HG03520 (cell line): ENCODE measurements at regions not wholly inside any gene's neighbourhood (a gene's known extent, or its start where the extent isn't known, plus 50 kb on each side); places are given as distances from the start of the nearest gene placed in this dataset.

Experiments used
- ATAC-seq: cut with Tn5 transposase; IDR thresholded peaks from one replicate; pipeline ENCODE4 v1.9.1; 2021; ENCODE audit warnings: mild to moderate bottlenecking, moderate library complexity; ENCODE audit not compliant: unreplicated experiment

DNA sequence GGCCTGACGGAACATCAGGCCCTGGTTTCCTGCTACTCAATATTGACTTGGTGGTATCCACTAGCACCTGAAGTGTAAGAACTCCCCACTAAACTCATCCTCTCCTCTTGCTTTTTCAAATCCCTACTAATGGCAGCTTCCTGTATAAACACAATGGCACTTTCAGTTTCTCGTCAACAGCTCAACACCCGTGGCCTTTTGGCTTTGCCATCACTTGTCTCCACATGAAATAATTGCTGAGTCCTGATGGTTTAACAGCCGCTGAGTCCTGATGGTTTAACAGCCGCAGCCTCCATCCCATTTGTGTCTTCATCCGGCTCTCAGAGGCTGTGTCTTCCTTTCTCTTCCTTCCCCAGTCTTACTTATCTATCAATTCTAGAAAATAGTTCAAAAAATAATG is 261.4 kb upstream of the PITRM1 start:
- no peak for ATAC-seq

DNA sequence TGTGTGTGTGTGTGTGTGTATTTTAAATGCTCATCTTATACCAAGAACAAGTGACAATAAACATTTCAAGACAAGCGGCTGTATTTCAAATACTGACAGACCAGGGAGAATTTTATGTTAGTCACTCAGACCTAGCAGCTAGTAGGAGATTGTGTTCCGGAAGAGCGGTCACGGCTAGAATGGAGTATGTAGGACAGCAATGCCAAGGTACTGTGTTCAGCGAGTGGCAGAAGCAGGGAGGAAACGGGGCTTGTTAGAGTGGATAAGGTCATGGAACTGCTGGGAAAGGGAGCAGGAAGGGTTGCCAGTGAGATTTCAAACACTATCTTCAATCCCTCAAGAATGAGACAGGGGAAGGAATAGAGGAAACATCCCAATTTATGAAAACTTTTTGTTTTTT is 260.5 kb upstream of the PITRM1 start:
- ATAC-seq: no peak

DNA sequence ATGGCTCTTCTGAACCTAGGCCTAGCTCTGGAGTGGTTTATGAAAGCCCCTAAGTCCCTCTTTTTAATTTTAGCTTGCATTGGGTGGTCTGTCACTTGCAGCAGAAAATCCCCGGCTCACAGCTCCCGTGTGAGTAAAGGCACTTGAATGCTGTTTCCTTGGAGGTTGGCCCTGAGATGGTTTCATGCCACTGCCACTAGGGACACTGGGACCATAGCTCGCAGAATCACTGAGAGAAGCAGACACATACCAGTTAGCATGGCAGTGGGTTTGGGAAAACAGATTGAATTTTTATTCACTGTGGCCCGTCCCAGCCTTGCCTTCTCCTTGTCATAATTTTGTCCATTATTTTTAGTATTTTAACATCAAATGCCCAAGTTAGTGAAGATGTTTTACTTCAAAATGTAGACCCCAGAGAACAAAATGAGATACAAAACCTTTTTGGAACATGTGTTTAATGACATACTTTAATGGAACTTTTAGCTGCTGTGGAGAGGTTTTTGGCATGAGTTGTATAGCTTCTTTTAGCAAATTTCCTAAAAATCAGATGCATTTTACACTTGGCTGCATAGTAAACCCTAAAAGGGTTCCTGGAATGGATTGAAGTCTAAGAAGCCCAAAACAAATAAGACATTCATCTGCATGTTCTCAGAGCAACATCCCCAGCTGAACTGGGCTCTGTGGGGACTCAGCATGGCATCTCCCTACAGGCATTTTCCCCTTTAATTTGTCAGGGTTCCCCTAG is 259.7 kb upstream of the PITRM1 start:
- ATAC-seq: no peak

DNA sequence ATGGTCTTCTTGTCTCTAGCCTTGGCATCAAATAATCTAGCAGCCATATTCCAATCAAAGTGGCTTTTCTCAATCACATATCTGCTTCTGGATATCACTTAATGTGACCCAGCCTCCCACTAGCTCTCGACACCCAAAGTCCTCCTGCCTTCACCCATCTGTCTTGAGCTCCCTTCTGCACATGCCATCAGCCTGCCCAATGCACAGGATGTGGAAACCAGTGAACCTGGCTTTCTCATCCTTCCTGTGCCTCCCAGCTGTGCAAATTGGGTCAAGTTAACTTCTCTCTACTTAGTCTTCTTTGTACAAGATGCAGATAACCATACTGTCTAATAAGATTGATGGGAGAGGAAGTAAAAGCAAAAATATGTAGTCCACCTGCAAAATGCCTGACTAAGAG is 257.9 kb upstream of the PITRM1 start:
- ATAC-seq: no peak

DNA sequence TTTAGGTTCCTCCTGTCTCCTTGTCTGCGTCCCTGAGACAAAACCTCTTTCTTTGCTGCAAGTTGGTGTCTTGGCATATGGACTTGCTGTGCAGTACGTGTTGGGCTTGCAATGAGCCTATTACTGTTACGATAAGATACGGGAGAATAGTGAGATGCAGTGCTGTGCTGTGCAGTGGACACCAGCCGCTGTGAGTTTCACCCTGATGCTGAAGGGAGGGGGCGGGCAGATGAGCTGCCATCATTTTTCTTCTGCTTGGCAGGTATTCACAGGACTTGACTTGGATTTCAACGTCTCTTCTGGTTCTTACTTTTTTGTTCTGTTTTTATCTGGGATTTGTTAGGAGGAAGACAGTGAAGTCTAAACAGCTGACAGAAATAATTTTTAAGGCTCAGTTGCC is 257.1 kb upstream of the PITRM1 start:
- ATAC-seq: no peak

DNA sequence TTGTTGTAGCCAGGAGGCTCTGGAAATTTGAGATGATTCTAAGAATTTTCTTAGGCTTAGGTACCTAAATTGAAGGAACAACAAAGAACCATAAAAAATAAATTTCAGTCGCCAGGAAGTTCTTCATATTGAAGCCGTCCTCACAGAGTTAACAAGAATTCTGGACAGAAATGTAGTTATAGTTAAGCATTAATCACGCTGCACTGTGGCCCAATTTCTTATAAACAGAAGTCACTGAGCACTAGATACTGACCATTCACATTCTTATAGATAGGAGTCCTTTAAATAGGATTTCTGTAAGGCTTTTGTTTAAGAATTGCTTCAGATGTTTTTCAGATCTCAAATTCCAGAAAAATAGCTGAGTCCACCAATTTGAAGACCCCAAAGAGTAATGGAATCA is 256.2 kb upstream of the PITRM1 start:
- no peak for ATAC-seq

DNA sequence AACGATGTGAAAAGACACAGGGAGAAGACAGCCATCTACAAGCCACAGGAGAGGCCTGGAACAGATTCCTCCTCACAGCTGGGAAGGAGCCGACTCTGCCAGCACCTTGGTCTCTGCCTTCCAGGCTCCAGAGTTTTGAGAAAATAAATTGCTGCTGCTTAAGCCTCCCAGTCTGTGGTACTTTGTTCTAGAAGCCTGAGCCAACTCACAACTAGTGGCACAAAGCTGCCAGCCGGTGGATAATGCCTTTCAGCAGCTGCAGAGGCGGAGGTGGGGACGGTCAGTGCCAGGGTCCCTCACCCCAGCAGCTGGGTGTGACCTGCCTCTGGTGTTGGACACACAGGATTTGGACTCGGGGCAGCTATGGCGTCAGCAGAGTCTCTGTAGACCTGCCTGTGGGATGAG is 255.4 kb upstream of the PITRM1 start:
- ATAC-seq: no peak

DNA sequence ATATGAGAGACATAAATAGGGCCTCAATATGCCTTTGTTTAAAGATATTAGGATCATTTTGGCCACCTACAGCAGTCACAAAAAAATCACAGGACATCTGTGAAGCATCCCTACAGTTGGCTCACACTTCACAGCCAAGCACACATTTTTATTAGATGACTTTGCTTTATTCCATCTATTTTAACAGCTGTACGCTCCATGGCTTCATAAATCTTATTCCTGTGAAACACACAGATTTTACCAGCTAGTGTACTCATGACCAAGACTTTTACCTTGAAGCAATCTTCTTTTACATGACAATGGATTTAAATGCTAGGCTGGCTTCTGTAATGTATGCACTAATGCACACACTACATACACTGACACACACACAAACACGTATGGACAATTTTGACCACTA is 254.8 kb upstream of the PITRM1 start:
- ATAC-seq: no peak

DNA sequence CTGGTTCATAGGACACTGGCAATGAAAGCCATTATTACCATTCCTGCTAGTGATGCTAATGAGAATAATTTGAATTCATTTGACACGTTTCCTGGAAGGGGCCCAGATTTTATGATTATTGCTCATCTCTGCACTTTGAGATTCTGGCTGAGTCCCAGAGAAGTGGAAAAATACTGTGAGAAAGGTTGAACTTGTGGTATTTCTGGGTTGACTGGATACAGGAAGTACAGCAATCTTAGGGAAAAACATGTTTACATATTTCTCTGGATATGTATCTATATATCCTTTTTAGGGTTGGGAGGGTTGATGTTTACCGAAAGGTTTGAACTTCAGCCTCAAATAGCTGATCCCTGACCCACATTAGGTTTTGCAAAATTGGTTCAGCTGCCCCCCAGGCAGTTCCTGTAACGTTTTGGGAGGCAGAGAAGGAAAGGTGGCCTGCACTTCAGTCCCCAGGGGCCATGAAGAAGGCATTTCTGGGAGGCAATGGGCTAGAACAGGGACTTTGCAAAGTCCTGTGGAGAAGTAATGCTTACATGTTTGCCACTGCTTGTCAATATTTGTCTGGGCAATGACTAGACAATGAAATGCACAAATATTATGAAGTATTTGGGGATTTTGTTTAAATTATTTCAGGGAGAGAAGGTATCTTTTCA is 253.7 kb upstream of the PITRM1 start:
- ATAC-seq: no peak

DNA sequence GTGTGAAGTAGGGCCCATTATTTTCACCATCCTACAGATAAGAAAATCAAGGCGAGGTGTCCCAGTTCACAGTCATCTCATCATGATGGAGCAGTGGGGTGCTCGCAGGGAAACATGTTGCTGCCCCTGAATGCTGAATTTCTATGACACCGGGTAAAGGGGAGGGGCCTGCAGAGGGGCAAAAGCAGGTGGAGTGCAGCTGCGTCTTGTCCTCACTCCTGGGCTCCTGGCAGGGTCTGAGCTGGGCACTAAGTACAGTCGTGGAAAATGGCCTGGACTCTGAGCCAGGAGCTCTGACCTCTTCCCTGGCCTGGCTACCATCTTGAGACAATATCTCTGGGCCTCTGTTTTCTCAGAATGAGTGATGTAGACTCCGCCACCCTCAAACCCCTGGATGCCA is 253.1 kb upstream of the PITRM1 start:
- ATAC-seq: no peak

DNA sequence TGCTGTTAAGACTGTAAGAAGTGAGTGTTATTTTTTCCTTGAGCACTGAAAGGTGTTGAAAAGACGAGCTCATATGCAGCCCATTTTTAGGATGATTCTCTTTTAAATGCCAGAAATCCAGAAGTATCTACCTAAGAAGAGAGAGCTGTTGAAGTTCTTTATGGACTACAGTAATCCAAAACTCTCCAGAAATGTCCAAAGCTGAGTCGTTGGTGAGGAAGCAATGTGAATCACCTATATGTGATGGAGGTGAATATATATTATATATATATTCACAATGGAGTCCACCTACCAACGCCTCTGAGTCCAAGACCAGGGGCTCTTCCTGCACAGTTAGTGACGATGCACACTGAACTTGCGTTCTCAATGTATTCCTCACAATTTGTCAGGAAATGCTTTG is 252.7 kb upstream of the PITRM1 start:
- no peak for ATAC-seq

DNA sequence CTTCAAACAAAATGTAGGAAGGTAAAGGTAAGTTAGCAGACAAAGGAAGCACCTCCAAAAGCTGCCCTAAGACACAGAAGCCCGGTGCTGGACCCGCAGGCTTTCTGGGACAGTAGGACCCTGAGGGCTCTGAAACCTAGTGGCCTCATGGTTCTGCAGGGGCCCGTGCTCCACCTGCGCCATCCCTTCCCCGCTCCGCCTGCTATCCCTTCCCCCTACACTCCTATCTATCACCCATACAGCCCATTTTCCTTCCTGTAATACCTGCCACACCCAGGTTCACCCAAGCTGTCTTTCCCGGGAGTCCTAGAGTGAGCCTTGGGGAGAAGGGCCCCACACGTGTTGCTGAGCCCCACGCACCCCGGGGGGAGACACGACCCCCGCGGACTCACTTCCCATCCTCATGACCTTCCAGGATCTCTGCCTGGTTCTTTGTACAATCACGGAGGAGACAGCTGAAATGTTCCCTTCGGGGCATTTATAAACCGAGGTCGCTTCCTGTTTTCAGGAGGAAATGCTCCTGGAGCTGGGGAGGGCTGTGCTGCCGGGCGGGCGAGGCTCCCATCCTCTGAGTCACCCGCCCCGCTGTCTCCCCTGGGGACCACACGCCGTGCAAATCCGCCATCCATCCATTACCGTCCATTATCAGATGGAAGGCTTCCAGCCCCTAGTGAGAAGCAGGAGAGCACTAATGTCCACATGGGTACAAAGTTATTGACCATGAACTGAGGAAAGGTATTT is 251.7 kb upstream of the PITRM1 start:
- no peak for ATAC-seq

DNA sequence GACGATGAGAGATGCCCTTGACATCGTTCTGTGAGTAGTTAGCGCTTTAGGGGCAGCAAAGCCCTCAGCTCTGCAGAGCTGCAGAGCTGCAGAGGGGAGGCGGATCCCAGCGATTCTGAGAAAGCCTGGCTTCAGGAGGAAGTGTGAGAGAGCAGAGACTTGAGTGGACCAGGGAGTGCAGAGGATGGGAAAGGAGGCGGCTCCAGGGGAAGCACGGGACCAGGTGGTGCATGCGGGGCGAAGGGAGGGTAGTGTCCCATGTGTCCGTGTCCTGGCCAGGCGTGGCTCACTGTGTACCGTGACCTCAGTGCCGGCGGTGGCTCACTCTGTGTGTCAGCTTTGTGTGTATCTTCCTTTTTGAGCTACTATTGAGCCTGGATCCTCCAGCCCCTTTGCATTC is 250.8 kb upstream of the PITRM1 start:
- ATAC-seq: no peak

DNA sequence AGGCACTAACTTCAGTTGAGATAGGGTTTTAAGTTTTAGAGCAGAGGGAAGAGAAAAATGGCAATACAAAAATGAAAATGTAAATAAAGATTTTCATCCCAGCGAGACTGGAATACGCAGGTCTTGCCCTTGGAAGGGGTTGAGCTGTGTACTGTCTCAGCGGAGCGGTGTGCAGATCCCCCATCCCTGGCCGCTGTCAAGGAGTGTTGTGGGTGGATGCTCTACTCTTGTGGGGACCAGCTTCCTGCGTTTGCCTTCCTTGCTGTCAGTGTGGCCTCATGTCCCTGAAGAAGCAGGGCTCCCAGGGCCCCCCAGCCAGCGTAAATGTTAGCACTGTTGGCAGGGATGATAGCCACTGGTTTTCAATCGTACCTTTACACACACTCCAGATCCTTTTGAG is 249.7 kb upstream of the PITRM1 start:
- no peak for ATAC-seq

DNA sequence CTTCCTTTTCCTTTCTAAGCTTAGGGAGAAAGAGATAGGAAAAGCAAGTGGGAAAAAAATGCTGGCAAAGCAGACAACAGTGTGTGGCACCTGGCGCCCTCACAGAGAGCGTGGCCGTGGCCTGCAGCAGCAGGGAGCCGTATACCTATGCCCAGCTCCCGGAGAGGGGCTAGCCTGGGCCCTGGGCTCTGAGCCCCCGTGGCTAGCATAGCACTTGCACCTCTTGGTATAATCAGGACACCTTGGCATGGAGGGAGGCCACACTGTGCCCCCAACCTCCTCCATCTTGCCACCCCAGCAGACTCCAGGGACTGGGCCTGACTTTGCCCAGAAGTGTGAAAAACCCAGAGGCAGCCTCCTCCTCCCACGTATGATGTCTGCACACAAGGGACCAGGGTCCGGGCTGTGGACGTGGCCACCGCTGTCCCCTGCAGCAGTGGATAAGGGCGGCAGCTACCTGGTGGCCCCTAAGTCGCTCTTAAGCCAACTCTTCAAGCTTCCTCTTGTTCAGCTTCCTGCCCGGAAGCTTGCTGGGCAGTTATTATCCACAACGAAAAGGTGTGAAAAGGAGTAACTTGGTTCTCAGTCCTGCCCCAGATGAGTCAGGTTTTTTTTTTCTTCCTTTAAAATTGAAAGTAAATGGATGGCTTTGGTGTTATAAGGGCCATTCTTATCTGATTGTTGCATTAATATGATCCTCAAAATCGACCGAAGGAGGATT is 249.1 kb upstream of the PITRM1 start:
- ATAC-seq: no peak

DNA sequence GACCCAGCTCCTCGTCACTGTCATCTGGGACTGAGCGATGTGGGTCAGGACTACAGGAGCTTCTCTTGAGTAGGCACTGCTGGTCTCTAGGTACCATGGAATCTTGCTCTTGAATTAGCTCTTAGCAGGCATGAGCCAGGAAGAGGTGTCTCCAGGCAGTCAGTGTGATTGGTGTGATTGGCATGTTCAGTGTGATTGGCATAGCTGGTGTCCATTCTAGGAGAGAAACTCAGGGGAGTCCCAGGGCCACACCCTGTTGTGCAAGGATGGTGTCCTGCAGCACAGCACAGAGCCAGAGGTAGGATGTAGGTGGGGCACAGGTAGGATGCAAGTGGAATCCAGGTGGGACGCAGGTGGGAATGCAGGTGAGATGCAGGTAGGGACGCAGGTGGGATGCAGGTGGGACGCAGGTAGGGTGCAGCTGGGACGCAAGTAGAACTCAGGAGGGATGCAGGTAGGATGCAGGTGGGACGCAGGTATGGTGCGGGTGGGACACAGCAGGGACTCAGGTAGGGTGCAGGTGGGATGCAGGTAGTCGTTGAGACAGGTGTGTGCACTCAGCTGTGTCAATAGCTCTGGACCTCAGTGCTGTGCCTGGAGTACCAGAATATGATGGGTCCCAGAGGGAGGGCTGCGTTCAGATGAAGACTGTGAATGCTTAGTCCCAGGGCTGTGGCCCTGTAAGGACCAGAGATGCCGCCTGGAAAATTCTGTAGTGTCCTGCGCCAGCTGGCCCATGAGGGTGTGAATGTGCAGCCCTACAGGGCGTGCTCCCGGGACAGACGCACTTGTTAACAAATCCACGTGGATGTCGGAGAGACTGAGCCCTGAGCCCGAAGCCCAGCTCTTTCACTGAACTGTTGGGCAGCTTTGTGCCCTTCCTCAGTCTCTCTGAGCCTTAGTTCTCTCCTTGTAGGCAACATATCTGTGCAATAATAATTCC is 248.2 kb upstream of the PITRM1 start:
- no peak for ATAC-seq

DNA sequence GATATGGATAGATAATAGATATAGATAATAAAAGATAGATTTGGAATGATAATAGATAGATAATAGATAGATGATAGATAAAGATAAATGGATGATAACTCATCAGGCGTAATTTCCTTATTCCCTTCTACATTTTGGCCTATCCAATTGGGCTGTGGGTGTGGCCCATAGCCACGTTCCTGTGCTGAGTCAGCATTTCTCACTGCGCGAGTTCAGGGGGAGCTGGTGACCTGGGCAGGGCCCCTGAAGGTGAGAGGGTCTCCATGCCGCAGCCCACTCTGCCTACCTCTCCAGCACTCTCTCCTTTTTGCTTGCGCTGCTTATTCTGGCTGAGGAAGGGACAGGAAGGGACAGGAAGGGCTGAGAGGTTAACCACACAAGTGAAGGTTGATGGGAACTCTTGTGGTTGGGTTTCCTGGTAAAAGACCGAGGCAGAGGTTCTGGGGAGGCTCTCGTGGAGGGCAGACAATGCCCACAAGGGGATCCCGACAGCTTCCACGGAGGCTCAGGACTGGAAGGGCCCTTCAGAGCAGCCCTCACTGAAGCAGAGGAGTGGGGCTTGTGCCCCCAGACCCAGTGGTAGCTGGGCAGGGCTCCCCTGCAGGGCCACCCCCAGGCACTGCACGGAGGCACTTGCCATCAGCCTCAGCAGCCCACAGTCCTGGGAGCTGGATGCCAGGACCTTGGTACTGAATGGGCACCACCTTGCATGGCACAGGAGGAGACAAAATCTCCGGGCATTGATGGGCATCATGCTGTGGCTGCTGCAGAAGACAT is 247.3 kb upstream of the PITRM1 start:
- no peak for ATAC-seq

DNA sequence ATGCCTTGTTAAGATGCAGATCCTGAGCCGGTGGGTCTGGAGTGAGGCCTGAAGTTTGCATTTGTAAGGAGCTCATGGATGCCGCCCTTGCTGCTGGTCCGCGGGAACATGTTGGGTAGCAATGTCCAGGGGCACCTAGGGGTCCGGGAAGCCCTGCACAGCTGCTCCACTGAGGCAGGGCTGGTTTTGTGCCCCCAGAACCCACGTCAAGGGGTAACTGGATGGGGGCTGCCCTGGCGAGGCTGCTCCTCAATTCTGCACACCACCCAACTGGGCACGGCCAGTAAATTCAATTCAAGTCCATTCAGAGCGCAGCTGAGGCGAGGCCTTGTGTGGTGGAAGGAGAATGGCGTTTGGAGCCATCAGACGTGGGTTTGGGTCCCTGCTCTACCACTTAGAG is 246.3 kb upstream of the PITRM1 start:
- no peak for ATAC-seq

DNA sequence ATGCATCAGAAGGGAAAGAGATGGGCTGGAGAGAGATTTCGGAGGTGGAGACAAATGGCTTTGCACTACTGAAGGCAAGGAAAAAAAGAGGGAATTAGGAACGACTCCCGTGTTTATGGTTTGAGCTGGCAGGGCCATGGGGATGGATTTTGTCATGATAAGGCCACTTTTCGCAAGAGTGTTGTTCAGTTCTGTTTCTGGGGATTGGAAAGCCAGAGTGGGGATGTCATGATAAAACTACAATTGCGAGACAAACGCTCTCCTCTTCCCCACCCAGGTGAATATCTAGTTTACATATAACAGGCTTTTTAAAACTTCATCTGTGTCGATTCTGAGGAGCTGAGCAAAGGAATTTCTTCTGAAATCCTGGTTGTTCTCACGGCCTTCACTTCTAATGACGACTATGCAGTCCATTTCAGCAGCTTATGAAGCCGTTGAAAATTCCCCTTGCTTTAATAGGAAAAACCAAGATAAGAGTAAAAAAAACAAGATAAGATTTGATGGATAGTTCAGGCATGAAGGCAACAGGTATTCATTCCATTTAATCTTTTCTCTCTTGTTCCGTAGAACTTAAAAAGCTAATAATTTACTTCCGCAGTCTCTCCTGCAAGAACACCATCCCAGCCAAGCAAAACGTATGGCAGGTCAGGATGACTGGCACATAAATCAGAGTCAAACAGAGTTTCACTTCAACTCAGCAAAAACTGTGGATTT is 245.6 kb upstream of the PITRM1 start:
- no peak for ATAC-seq
